Neuronal stem cell (in vitro differentiated cells): ENCODE measurements at regions not wholly inside any gene's neighbourhood (a gene's known extent, or its start where the extent isn't known, plus 50 kb on each side); places are given as distances from the start of the nearest gene placed in this dataset.

Experiments
- DNase-seq: peaks from one replicate; pipeline ENCODE4 v3.0.0-alpha.2; 2013; ENCODE audit warnings: low spot score
- H2AFZ ChIP-seq: one replicate; pipeline ENCODE4 v1.6.1; 2013; ENCODE audit warnings: mild to moderate bottlenecking, low read length, inconsistent platforms
- H2AK5ac ChIP-seq: 2 replicates; pipeline ENCODE4 v1.6.1; 2013; ENCODE audit warnings: low read depth, mild to moderate bottlenecking, inconsistent platforms, low read length, moderate library complexity, mixed read lengths
- H2BK120ac ChIP-seq: 2 replicates; pipeline ENCODE4 v1.6.1; 2013; ENCODE audit warnings: low read depth, mild to moderate bottlenecking, inconsistent platforms, low read length, moderate library complexity, mixed read lengths
- H2BK12ac ChIP-seq: one replicate; pipeline ENCODE4 v1.6.1; 2013; ENCODE audit warnings: low read length, inconsistent platforms
- H2BK15ac ChIP-seq: 2 replicates; pipeline ENCODE4 v1.6.1; 2013; ENCODE audit warnings: mild to moderate bottlenecking, low read length, inconsistent platforms, mixed read lengths
- H2BK5ac ChIP-seq: one replicate; pipeline ENCODE4 v1.6.1; 2013; ENCODE audit warnings: inconsistent platforms, mild to moderate bottlenecking, low read length, moderate library complexity
- H3K14ac ChIP-seq: one replicate; pipeline ENCODE4 v1.6.1; 2013; ENCODE audit warnings: low read length, inconsistent platforms
- H3K18ac ChIP-seq: 2 replicates; pipeline ENCODE4 v1.6.1; 2013; ENCODE audit warnings: low read length, inconsistent platforms
- H3K23ac ChIP-seq: 2 replicates; pipeline ENCODE4 v1.6.1; 2013; ENCODE audit warnings: low read depth, mild to moderate bottlenecking, mixed read lengths, low read length, inconsistent platforms; ENCODE audit not compliant: poor library complexity
- H3K27ac ChIP-seq: replicated peaks from 3 replicates; pipeline ENCODE4 v1.5.1; 2013; ENCODE audit warnings: low read length, inconsistent platforms
- H3K27me3 ChIP-seq, 3 experiments: 2 replicates each; pipeline ENCODE4 v1.6.1; 2013; ENCODE audit warnings: low read length in 3 of 3, mild to moderate bottlenecking in 2 of 3, inconsistent platforms in 1 of 3, low read depth in 1 of 3, mixed read lengths in 1 of 3, moderate library complexity in 1 of 3; ENCODE audit not compliant: control insufficient read depth in 3 of 3, insufficient read depth in 3 of 3
- H3K36me3 ChIP-seq, 2 donors: replicated peaks in 1 of 2; 2 replicates each; pipeline ENCODE4 v1.6.1; 2013; ENCODE audit warnings: low read length in 2 of 2; ENCODE audit not compliant: control insufficient read depth in 2 of 2, insufficient read depth in 2 of 2
- H3K4ac ChIP-seq: 2 replicates; pipeline ENCODE4 v1.6.1; 2013; ENCODE audit warnings: inconsistent platforms, mild to moderate bottlenecking, low read length, moderate library complexity
- H3K4me1 ChIP-seq, 2 donors: 1 replicate in 1 of 2; 2 replicates in 1 of 2; pipeline ENCODE4 v1.6.1; 2013; ENCODE audit warnings: low read length in 2 of 2, low read depth in 1 of 2; ENCODE audit not compliant: control insufficient read depth in 2 of 2, insufficient read depth in 1 of 2
- H3K4me2 ChIP-seq: one replicate; pipeline ENCODE4 v1.6.1; 2013; ENCODE audit warnings: mild to moderate bottlenecking, low read length, inconsistent platforms; ENCODE audit not compliant: insufficient read depth, poor library complexity, severe bottlenecking
- H3K4me3 ChIP-seq, 2 donors: 2 replicates each; pipeline ENCODE4 v1.5.1; 2013; ENCODE audit warnings: low read length in 2 of 2, mild to moderate bottlenecking in 2 of 2, inconsistent platforms in 1 of 2, moderate library complexity in 1 of 2
- H3K79me1 ChIP-seq: one replicate; pipeline ENCODE4 v1.6.1; 2013; ENCODE audit warnings: low read depth, mild to moderate bottlenecking, inconsistent platforms, low read length, moderate library complexity
- H3K9ac ChIP-seq: one replicate; pipeline ENCODE4 v1.6.1; 2013; ENCODE audit warnings: mild to moderate bottlenecking, low read depth, low read length, inconsistent platforms; ENCODE audit not compliant: poor library complexity
- H3K9me3 ChIP-seq, 2 donors: replicated peaks in 1 of 2; 2 replicates each; pipeline versions ENCODE3 to v1.6.1; 2013; ENCODE audit warnings: low read length in 2 of 2, mild to moderate bottlenecking in 2 of 2, inconsistent platforms in 1 of 2, low read depth in 1 of 2, mixed read lengths in 1 of 2, moderate library complexity in 1 of 2; ENCODE audit not compliant: control insufficient read depth in 2 of 2, insufficient read depth in 1 of 2
- H4K8ac ChIP-seq: one replicate; pipeline ENCODE4 v1.6.1; 2013; ENCODE audit warnings: low read depth, mild to moderate bottlenecking, inconsistent platforms, low read length, moderate library complexity
- H4K91ac ChIP-seq: one replicate; pipeline ENCODE4 v1.6.1; 2013; ENCODE audit warnings: low read length, low read depth, mild to moderate bottlenecking, inconsistent platforms; ENCODE audit not compliant: poor library complexity
- WGBS, 2 donors: extraction: QIAGEN DNeasy Blood & Tissue Kit; methylation state at CpG; one replicate each; pipeline ENCODE4 v1.1.7; 2013; ENCODE audit warnings: missing lambda C conversion rate in 2 of 2, mixed read lengths in 1 of 2; ENCODE audit not compliant: insufficient read length in 2 of 2, insufficient replicate concordance in 1 of 2; ENCODE audit errors: extremely low coverage in 2 of 2; 5-methylcytosine and 5-hydroxymethylcytosine counted together

- no peak overlapping the region for H3K18ac ChIP-seq
- no peaks in the 10 kb centered on the region for H3K9me3 ChIP-seq
- WGBS, 2 donors = no CpG with 5 or more reads among the region's 1 CpG
- H3K14ac ChIP-seq = no peak overlapping the region
- no peak for DNase-seq
- no peak overlapping the region for H3K9ac ChIP-seq
- no peak overlapping the region for H2AK5ac ChIP-seq
- no peak overlapping the region for H4K91ac ChIP-seq
- H3K27me3 ChIP-seq = no peaks in the 10 kb centered on the region
- no peak overlapping the region for H3K4me3 ChIP-seq
- H3K79me1 ChIP-seq = no peaks in the 10 kb centered on the region
- H3K36me3 ChIP-seq = no peaks in the 10 kb centered on the region
- H2BK120ac ChIP-seq = no peak overlapping the region
- no peak overlapping the region for H2AFZ ChIP-seq
- H2BK12ac ChIP-seq = no peak overlapping the region
- H2BK15ac ChIP-seq = no peak overlapping the region
- no peak overlapping the region for H3K4ac ChIP-seq
- H3K4me2 ChIP-seq = no peak overlapping the region
- H3K4me1 ChIP-seq = peaks cover 0 to 21% of the 10 kb centered on the region in 2 donors
- no peak overlapping the region for H3K27ac ChIP-seq
- no peak overlapping the region for H4K8ac ChIP-seq
- no peak overlapping the region for H3K23ac ChIP-seq
- no peak overlapping the region for H2BK5ac ChIP-seq
Observed at GRCh38 chr17:72336804-72337070, 215.9 kb downstream of the SOX9 start.

GRCh38 chr17:72338304-72338703 lies 217.5 kb downstream of the SOX9 start:
- Histone ChIP-seq H2BK12ac (no peak overlapping the region), H3K18ac (no peak overlapping the region), H4K91ac (no peak overlapping the region), H2AFZ (no peak overlapping the region), H2BK15ac (no peak overlapping the region), H4K8ac (no peak overlapping the region), H3K79me1 (no peaks in the 10 kb centered on the region), H3K9me3 (no peaks in the 10 kb centered on the region), H3K36me3 (no peaks in the 10 kb centered on the region), H2BK120ac (no peak overlapping the region), H2BK5ac (no peak overlapping the region), H3K27me3 (no peaks in the 10 kb centered on the region), H3K4ac (no peak overlapping the region), H3K4me3 (no peak overlapping the region), H3K4me1 (peaks cover 8 to 28% of the 10 kb centered on the region in 2 donors), H3K14ac (no peak overlapping the region), H2AK5ac (no peak overlapping the region), H3K4me2 (no peak overlapping the region), H3K23ac (no peak overlapping the region), H3K9ac (no peak overlapping the region), H3K27ac (no peak overlapping the region)
- WGBS, 2 donors = no CpG with 5 or more reads among the region's 2 CpGs
- no peak for DNase-seq

GRCh38 chr17:72338847-72339790 lies 218.3 kb downstream of the SOX9 start:
- H3K4me3 ChIP-seq = no peak overlapping the region
- no peak for DNase-seq
- no peaks in the 10 kb centered on the region for H3K27me3 ChIP-seq
- no peak overlapping the region for H4K91ac ChIP-seq
- H2AK5ac ChIP-seq = no peak overlapping the region
- H3K27ac ChIP-seq = no peak overlapping the region
- no peak overlapping the region for H3K4me2 ChIP-seq
- H2BK120ac ChIP-seq = no peak overlapping the region
- no peak overlapping the region for H3K4ac ChIP-seq
- H2BK12ac ChIP-seq = no peak overlapping the region
- H3K36me3 ChIP-seq = no peaks in the 10 kb centered on the region
- H3K4me1 ChIP-seq = peaks cover 8 to 28% of the 10 kb centered on the region in 2 donors
- WGBS, 2 donors = no CpG with 5 or more reads among the region's 12 CpGs
- no peak overlapping the region for H2BK15ac ChIP-seq
- no peak overlapping the region for H3K9ac ChIP-seq
- H3K18ac ChIP-seq = no peak overlapping the region
- H3K9me3 ChIP-seq = no peaks in the 10 kb centered on the region
- H3K79me1 ChIP-seq = no peaks in the 10 kb centered on the region
- H3K14ac ChIP-seq = no peak overlapping the region
- H2AFZ ChIP-seq = no peak overlapping the region
- H4K8ac ChIP-seq = no peak overlapping the region
- no peak overlapping the region for H3K23ac ChIP-seq
- H2BK5ac ChIP-seq = no peak overlapping the region

GRCh38 chr17:72340836-72341235 lies 220.0 kb downstream of the SOX9 start:
- Histone ChIP-seq H3K18ac (no peak overlapping the region), H4K91ac (no peak overlapping the region), H3K9me3 (no peaks in the 10 kb centered on the region), H2AK5ac (no peak overlapping the region), H3K79me1 (no peaks in the 10 kb centered on the region), H3K14ac (no peak overlapping the region), H2AFZ (no peak overlapping the region), H3K27me3 (no peaks in the 10 kb centered on the region), H2BK15ac (no peak overlapping the region), H3K23ac (no peak overlapping the region), H4K8ac (no peak overlapping the region), H3K4me2 (no peak overlapping the region), H3K4me1 (peaks cover 8 to 24% of the 10 kb centered on the region in 2 donors), H2BK120ac (no peak overlapping the region), H3K27ac (no peak overlapping the region), H3K9ac (no peak overlapping the region), H3K36me3 (no peaks in the 10 kb centered on the region), H2BK5ac (no peak overlapping the region), H3K4me3 (no peak overlapping the region), H3K4ac (no peak overlapping the region), H2BK12ac (no peak overlapping the region)
- no peak for DNase-seq
- WGBS, 2 donors = no CpG with 5 or more reads among the region's 6 CpGs
